Heart right ventricle (tissue), 16 donors: ENCODE measurements at regions not wholly inside any gene's neighbourhood (a gene's known extent, or its start where the extent isn't known, plus 50 kb on each side); places are given as distances from the start of the nearest gene placed in this dataset.
A peak's percentile ranks its signal among the peaks of the same experiment; 100 is the strongest.

Experiments used
- ATAC-seq, 8 donors: fragments of 200-7000 bp; cut with Tn5 transposase; one replicate each; pipeline ENCODE4 v1.9.1; 2020; ENCODE audit warnings: mild to moderate bottlenecking in 8 of 8, moderate library complexity in 8 of 8, moderate number of reproducible peaks in 1 of 8
- DNase-seq, 2 donors: peaks; one replicate each; pipeline ENCODE4 v3.0.0-alpha.2; 2020
- H3K27ac ChIP-seq, 10 donors: fragments of 200-600 bp; sonication (generic) in 2 of 10; one replicate each; pipeline versions ENCODE4 v1.5.0 to v1.8.0; 2020 to 2022; ENCODE audit warnings: mild to moderate bottlenecking in 3 of 10
- H3K27me3 ChIP-seq, 7 donors: fragments of 200-600 bp; one replicate each; pipeline ENCODE4 v1.8.0; 2021 to 2022; ENCODE audit warnings: mild to moderate bottlenecking in 2 of 7
- H3K36me3 ChIP-seq, 9 donors: fragments of 200-600 bp; sonication (generic) in 1 of 9; one replicate each; pipeline versions ENCODE4 v1.5.0 to v1.8.0; 2020 to 2022; ENCODE audit warnings: mild to moderate bottlenecking in 2 of 9
- H3K4me1 ChIP-seq, 9 donors: fragments of 200-600 bp; sonication (generic) in 1 of 9; one replicate each; pipeline versions ENCODE4 v1.5.0 to v1.8.0; 2020 to 2022; ENCODE audit warnings: mild to moderate bottlenecking in 4 of 9
- H3K4me3 ChIP-seq, 10 donors: fragments of 200-600 bp; sonication (generic) in 2 of 10; one replicate each; pipeline versions ENCODE4 v1.5.0 to v1.8.0; 2020 to 2022; ENCODE audit warnings: mild to moderate bottlenecking in 7 of 10, moderate library complexity in 2 of 10
- H3K9me3 ChIP-seq, 11 donors: fragments of 200-600 bp in 10 of 11; sonication (generic) in 2 of 11; one replicate each; pipeline versions ENCODE4 v1.5.0 to v1.8.0; 2013 to 2022; ENCODE audit warnings: mild to moderate bottlenecking in 2 of 11, control low read depth in 1 of 11, moderate library complexity in 1 of 11
- CTCF ChIP-seq, 9 donors: fragments of 200-600 bp; sonication (generic) in 2 of 9; IDR thresholded peaks; one replicate each; pipeline versions ENCODE4 v1.5.0 to v1.8.0; 2021 to 2022; ENCODE audit warnings: antibody characterized with exemption in 9 of 9, mild to moderate bottlenecking in 5 of 9, moderate library complexity in 1 of 9
- WGBS, 2 donors: extraction: QIAGEN DNeasy Blood & Tissue Kit; methylation state at CpG; one replicate each; pipeline ENCODE4 v1.1.7; 2013; ENCODE audit warnings: inconsistent platforms in 1 of 2; 5-methylcytosine and 5-hydroxymethylcytosine counted together
- intact Hi-C, 10 donors: fragments of 100-400 bp; cut with DNase I; formaldehyde crosslinking; loops; one replicate each; pipeline versions ENCODE4 v1.11.1 to v1.14.2; 2022
- donor health status: Arrhythmogenic right ventricular cardiomyopathy.
- donor health status: ischemic (EF 13 %, LVEDD 7.1; RV severe dilation, severe dysfunction).
- donor health status: healthy with polysubstance abuse.
- donor health status: DM: no; HTN: yes; CAD: no.
- donor health status: DM: no; HTN: no; CAD: no.
- donor health status: ischemic (EF 25% LVEDD 6.9; RV normal size, moderate dysfunction).
- donor health status: ischemic (EF 25% LVEDD 5.7; RV mildly dilated, moderate dysfunction).
- donor health status: healthy.
- donor health status: DM: yes; HTN: yes; CAD: no.
- donor health status: Ischemic cardiomyopathy.
- donor health status: ischemic (EF 35%, LVEDD 5.7; RV mildly dilated, moderate dysfunction).
- donor health status: nonischemic (EF 11% LVEDD 7.7; RV severe dilation, severe dysfunction).
- donor health status: DM: yes; HTN: yes; CAD: no.
- donor health status: PGD.
- donor health status: ischemic (EF 29% LVEDD 5.4; RV normal size, mild dysfunction).
- donor health status: nonischemic (EF 23%, LVEDD 6.1; RV moderate dilation, normal function).

DNA sequence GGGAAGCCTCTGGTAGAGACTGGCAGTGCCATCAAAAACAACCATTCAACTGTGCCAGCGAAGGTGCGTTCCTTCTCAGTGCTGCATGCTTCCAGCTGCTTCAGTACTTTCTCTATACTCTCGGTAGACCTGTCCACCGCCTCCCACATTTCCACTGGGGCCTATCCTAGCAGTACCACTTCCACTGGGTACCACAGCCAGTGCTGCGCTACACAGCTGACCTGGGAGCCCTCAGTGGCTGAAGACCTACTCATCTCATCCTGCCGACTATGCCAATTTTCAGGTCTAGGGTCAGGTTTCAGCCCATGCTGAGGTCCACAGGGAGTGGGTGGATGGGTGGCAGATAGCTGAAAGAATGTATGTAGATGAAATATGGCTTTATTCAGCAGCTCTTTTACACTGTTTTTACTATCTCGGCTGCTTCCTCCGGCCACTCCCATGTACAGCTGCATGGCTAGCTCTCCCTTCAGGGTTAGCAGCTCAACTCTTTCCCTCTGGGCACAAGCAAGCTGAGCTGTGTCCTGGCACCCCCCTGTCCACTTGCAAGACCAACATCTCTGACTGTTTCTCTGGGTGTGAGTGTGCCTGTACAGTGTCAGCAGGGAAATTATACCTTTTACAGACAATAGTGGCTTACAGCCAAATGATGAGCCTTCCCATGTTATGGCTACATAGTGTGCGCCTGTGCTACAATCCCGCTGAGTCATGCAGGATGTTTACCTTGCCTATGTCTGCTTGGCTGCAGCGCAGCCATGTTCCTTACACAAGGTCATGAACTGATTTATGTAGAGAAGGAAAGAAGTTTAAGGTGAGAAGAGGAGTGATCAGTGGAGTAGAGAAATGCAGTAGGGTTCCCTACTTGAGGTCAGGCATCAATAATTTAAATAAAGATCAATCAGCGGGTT lies 125.7 kb upstream of the DDHD1 start:
- H3K9me3 ChIP-seq: peaks cover 0 to 30% (median 16%) of the 10 kb centered on the region in 11 donors
- H3K4me3 ChIP-seq: no peak overlapping the region
- ATAC-seq (peak in 1 of 8 donors; percentile 37), DNase-seq (no peak)
- TF ChIP-seq CTCF (IDR thresholded peaks at IDR 0.05): no peak
- H3K27me3 ChIP-seq: no peaks in the 10 kb centered on the region
- H3K4me1 ChIP-seq: no peaks in the 10 kb centered on the region
- no peak overlapping the region for H3K27ac ChIP-seq
- 81 to 86% methylated on average over 12 of the region's 12 CpGs for WGBS, 2 donors
- H3K36me3 ChIP-seq: no peaks in the 10 kb centered on the region
- intact Hi-C loops: no loop called here

GRCh38 chr14:53273671-53274072 lies 120.5 kb upstream of the DDHD1 start:
- H3K27ac ChIP-seq: no peak overlapping the region
- DNase-seq (peak; percentile 11 to 24), ATAC-seq (peak in 6 of 8 donors; percentile 44 to 80 (median 74))
- peaks cover 0 to 16% (median 0%) of the 10 kb centered on the region in 9 donors for H3K4me1 ChIP-seq
- no peaks in the 10 kb centered on the region for H3K27me3 ChIP-seq
- intact Hi-C loops: no loop called here
- 51 to 60% methylated on average over 6 of the region's 6 CpGs for WGBS, 2 donors
- no peak for TF ChIP-seq CTCF (IDR thresholded peaks at IDR 0.05)
- no peaks in the 10 kb centered on the region for H3K9me3 ChIP-seq
- no peaks in the 10 kb centered on the region for H3K36me3 ChIP-seq
- no peak overlapping the region for H3K4me3 ChIP-seq

DNA sequence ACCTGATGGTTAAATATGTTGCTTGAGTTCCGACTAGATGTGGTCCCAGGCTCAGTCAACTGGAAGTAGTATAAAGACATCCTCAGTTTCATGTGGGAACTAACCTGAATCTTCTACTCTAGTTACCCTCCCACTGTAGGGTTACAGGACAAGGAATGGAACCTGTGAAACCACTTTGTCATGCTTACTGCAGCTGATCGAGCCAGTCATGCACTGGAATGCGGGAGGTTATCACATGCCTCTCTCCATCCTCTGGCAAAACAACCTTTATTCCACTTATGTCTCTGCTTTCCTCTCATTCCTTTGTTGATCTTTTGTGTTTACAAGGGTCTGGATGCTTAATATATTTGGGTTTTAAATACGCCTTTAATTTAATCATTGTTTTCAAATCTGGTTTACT lies 111.9 kb upstream of the DDHD1 start:
- Histone ChIP-seq H3K9me3 (peaks cover 0 to 21% (median 5%) of the 10 kb centered on the region in 11 donors), H3K27ac (no peak overlapping the region), H3K36me3 (no peaks in the 10 kb centered on the region), H3K4me1 (no peaks in the 10 kb centered on the region), H3K27me3 (no peaks in the 10 kb centered on the region), H3K4me3 (no peak overlapping the region)
- 78 to 84% methylated on average over 4 of the region's 4 CpGs for WGBS, 2 donors
- intact Hi-C loops: no loop called here
- no peak for ATAC-seq
- TF ChIP-seq CTCF (IDR thresholded peaks at IDR 0.05): no peak
- DNase-seq: no peak

DNA sequence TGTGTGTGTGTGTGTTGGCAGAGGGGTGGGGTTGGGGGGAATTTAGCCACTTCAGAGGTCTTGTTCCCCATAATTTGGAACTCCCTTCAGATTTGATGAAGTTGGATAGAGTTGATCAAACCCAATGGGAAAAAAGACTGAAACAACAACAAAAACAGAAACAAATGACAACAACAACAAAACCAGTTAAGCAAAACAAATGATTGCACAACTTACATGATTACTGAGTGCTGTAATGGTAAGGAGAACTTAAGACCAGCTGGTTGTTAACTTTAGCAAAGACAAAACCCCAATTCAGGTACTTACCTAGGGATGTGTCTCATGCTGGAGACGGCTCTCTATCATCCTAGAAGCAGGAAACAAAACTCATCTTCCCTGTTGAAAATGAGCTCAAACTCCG lies 107.8 kb upstream of the DDHD1 start:
- WGBS, 2 donors: 77 to 81% methylated on average over 2 of the region's 2 CpGs

More for the DNA sequence above, 107.8 kb upstream of the DDHD1 start:
- peaks cover 0 to 29% (median 5%) of the 10 kb centered on the region in 11 donors for H3K9me3 ChIP-seq
- TF ChIP-seq CTCF (IDR thresholded peaks at IDR 0.05): no peak
- no peak for ATAC-seq
- no peaks in the 10 kb centered on the region for H3K4me1 ChIP-seq
- no peak overlapping the region for H3K27ac ChIP-seq
- no peaks in the 10 kb centered on the region for H3K36me3 ChIP-seq
- DNase-seq: no peak
- intact Hi-C loops: no loop called here
- no peak overlapping the region for H3K4me3 ChIP-seq
- no peaks in the 10 kb centered on the region for H3K27me3 ChIP-seq
